Testis (tissue), 2 donors: ENCODE measurements at regions not wholly inside any gene's neighbourhood (a gene's known extent, or its start where the extent isn't known, plus 50 kb on each side); places are given as distances from the start of the nearest gene placed in this dataset.

ENCODE experiments used
- POLR2A ChIP-seq: fragments of 450-650 bp; IDR thresholded peaks from one replicate; pipeline ENCODE4 v1.6.1; 2017; ENCODE audit warnings: antibody characterized with exemption, mild to moderate bottlenecking, moderate library complexity
- TF ChIP-seq, protein P1 (sequence below), 3 experiments: fragments of 450-650 bp in 2 of 3; fragments of 200-600 bp in 1 of 3; sonication (generic) in 1 of 3; IDR thresholded peaks; one replicate each; pipeline ENCODE4 v1.5.1; 2016 to 2019; ENCODE audit warnings: antibody characterized with exemption in 3 of 3, mild to moderate bottlenecking in 2 of 3, moderate library complexity in 1 of 3

DNA sequence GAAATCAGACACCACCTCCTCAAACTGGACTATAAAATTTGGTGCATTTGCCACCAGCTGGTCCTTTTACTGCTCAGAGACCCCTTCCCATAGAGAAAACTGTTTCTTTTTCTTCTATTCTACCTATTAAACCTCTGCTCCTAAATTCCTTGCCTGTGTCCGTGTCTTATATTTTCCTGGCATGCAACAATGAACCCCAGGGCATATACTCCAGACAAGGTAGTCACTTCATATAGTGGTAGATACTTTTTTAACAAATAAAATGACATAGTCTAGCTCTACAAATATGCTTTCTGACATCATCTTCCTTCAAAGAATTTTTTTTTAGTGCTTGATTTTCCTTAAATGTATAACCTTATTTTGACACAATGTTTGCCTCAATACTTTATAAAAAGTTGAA lies 1402.9 kb upstream of the PABPC4L start:
- TF ChIP-seq, protein P1, sequence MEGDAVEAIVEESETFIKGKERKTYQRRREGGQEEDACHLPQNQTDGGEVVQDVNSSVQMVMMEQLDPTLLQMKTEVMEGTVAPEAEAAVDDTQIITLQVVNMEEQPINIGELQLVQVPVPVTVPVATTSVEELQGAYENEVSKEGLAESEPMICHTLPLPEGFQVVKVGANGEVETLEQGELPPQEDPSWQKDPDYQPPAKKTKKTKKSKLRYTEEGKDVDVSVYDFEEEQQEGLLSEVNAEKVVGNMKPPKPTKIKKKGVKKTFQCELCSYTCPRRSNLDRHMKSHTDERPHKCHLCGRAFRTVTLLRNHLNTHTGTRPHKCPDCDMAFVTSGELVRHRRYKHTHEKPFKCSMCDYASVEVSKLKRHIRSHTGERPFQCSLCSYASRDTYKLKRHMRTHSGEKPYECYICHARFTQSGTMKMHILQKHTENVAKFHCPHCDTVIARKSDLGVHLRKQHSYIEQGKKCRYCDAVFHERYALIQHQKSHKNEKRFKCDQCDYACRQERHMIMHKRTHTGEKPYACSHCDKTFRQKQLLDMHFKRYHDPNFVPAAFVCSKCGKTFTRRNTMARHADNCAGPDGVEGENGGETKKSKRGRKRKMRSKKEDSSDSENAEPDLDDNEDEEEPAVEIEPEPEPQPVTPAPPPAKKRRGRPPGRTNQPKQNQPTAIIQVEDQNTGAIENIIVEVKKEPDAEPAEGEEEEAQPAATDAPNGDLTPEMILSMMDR (IDR thresholded peaks at IDR 0.05): no peak
- no peak for TF ChIP-seq POLR2A
